Stimulated activated CD8-positive, alpha-beta memory T cell treated with anti-CD3 and anti-CD28 coated beads, Interleukin-4, amount 100 ng/mL, for 4 hours (primary cell): ENCODE measurements at regions not wholly inside any gene's neighbourhood (a gene's known extent, or its start where the extent isn't known, plus 50 kb on each side); places are given as distances from the start of the nearest gene placed in this dataset.

ENCODE experiments used
- DNase-seq, 2 donors: peaks; one replicate each; pipeline ENCODE4 v3.0.0-alpha.2; 2020; ENCODE audit warnings: low read depth in 2 of 2, low spot score in 1 of 2

- no peak for DNase-seq
Measured at GRCh38 chr2:221228214-221228769, 343.8 kb downstream of the EPHA4 start.

- DNase-seq: no peak
Measured at GRCh38 chr2:221229099-221229498, 343.0 kb downstream of the EPHA4 start.

- DNase-seq: no peak
Measured at GRCh38 chr2:221231511-221231910, 340.6 kb downstream of the EPHA4 start.

GRCh38 chr2:221235941-221236340 is 336.2 kb downstream of the EPHA4 start:
- no peak for DNase-seq

GRCh38 chr2:221241072-221241471 is 331.0 kb downstream of the EPHA4 start:
- no peak for DNase-seq

- no peak for DNase-seq
Measured at GRCh38 chr2:221243771-221244170, 328.3 kb downstream of the EPHA4 start.

GRCh38 chr2:221245045-221245444 is 327.1 kb downstream of the EPHA4 start:
- DNase-seq: no peak

- no peak for DNase-seq
Measured at GRCh38 chr2:221245772-221246171, 326.3 kb downstream of the EPHA4 start.

GRCh38 chr2:221254299-221254698 is 317.8 kb downstream of the EPHA4 start:
- DNase-seq: no peak

GRCh38 chr2:221255862-221256261 is 316.2 kb downstream of the EPHA4 start:
- DNase-seq: no peak

- DNase-seq: no peak
Measured at GRCh38 chr2:221258464-221258863, 313.6 kb downstream of the EPHA4 start.

GRCh38 chr2:221262651-221263050 is 309.5 kb downstream of the EPHA4 start:
- DNase-seq: no peak

GRCh38 chr2:221263573-221263972 is 308.5 kb downstream of the EPHA4 start:
- no peak for DNase-seq

- no peak for DNase-seq
Measured at GRCh38 chr2:221264318-221264717, 307.8 kb downstream of the EPHA4 start.

GRCh38 chr2:221267773-221268425 is 304.2 kb downstream of the EPHA4 start:
- DNase-seq: no peak

- DNase-seq: no peak
Measured at GRCh38 chr2:221268631-221269030, 303.5 kb downstream of the EPHA4 start.

- DNase-seq: no peak
Measured at GRCh38 chr2:221270806-221271205, 301.3 kb downstream of the EPHA4 start.

- DNase-seq: no peak
Measured at GRCh38 chr2:221272729-221273128, 299.4 kb downstream of the EPHA4 start.

GRCh38 chr2:221276033-221276432 is 296.1 kb downstream of the EPHA4 start:
- DNase-seq: no peak

- no peak for DNase-seq
Measured at GRCh38 chr2:221276601-221277000, 295.5 kb downstream of the EPHA4 start.

GRCh38 chr2:221282386-221282785 is 289.7 kb downstream of the EPHA4 start:
- DNase-seq: no peak

- no peak for DNase-seq
Measured at GRCh38 chr2:221283896-221284545, 288.1 kb downstream of the EPHA4 start.

GRCh38 chr2:221285148-221285547 is 287.0 kb downstream of the EPHA4 start:
- no peak for DNase-seq
